Testis (tissue), 2 donors: ENCODE measurements at regions not wholly inside any gene's neighbourhood (a gene's known extent, or its start where the extent isn't known, plus 50 kb on each side); places are given as distances from the start of the nearest gene placed in this dataset.

Source experiments
- POLR2A ChIP-seq: fragments of 450-650 bp; IDR thresholded peaks from one replicate; pipeline ENCODE4 v1.6.1; 2017; ENCODE audit warnings: antibody characterized with exemption, mild to moderate bottlenecking, moderate library complexity
- TF ChIP-seq, protein P1 (sequence below), 3 experiments: fragments of 450-650 bp in 2 of 3; fragments of 200-600 bp in 1 of 3; sonication (generic) in 1 of 3; IDR thresholded peaks; one replicate each; pipeline ENCODE4 v1.5.1; 2016 to 2019; ENCODE audit warnings: antibody characterized with exemption in 3 of 3, mild to moderate bottlenecking in 2 of 3, moderate library complexity in 1 of 3

DNA sequence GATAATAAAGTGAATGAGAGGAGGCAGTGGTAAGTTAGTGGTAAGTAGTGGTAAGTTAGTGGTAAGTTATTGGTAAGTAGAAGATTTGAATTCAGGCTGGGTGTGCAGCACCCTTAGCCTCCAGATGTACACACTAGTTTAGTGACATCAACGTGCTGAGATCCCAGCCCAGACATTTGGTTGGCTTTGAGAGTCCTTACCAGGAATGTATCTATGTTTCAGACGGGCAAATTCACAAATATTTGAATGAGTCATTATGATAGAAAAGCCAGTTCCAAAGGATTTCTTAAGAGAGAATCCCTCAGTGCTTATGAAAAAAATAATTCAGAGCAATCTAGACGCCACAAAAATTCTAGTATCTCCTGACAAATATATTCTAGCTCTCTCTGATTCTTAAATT lies 70.0 kb downstream of the ARL4A start:
- TF ChIP-seq, protein P1, sequence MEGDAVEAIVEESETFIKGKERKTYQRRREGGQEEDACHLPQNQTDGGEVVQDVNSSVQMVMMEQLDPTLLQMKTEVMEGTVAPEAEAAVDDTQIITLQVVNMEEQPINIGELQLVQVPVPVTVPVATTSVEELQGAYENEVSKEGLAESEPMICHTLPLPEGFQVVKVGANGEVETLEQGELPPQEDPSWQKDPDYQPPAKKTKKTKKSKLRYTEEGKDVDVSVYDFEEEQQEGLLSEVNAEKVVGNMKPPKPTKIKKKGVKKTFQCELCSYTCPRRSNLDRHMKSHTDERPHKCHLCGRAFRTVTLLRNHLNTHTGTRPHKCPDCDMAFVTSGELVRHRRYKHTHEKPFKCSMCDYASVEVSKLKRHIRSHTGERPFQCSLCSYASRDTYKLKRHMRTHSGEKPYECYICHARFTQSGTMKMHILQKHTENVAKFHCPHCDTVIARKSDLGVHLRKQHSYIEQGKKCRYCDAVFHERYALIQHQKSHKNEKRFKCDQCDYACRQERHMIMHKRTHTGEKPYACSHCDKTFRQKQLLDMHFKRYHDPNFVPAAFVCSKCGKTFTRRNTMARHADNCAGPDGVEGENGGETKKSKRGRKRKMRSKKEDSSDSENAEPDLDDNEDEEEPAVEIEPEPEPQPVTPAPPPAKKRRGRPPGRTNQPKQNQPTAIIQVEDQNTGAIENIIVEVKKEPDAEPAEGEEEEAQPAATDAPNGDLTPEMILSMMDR (IDR thresholded peaks at IDR 0.05), result no peak
- no peak for TF ChIP-seq POLR2A
